IPS-18a (cell line): ENCODE measurements at regions not wholly inside any gene's neighbourhood (a gene's known extent, or its start where the extent isn't known, plus 50 kb on each side); places are given as distances from the start of the nearest gene placed in this dataset.
"Not testable (repeated sequence)": the region's sequence is repeated elsewhere in the genome, so short reads cannot be mapped to it uniquely, and the experiment has no call there.

Experiments
- H3K27ac ChIP-seq: one replicate; pipeline ENCODE4 v1.5.1; 2013; ENCODE audit warnings: low read length
- H3K27me3 ChIP-seq: one replicate; pipeline ENCODE4 v1.6.1; 2013; ENCODE audit warnings: mild to moderate bottlenecking, low read length; ENCODE audit not compliant: control insufficient read depth, insufficient read depth
- H3K36me3 ChIP-seq: one replicate; pipeline ENCODE4 v1.6.1; 2013; ENCODE audit warnings: low read depth, low read length; ENCODE audit not compliant: control insufficient read depth
- H3K4me1 ChIP-seq: one replicate; pipeline ENCODE4 v1.6.1; 2013; ENCODE audit warnings: low read depth, low read length; ENCODE audit not compliant: control insufficient read depth
- H3K4me3 ChIP-seq: one replicate; pipeline ENCODE4 v1.5.1; 2013; ENCODE audit warnings: low read length
- H3K9ac ChIP-seq: one replicate; pipeline ENCODE4 v1.6.1; 2013; ENCODE audit warnings: mild to moderate bottlenecking, low read length, moderate library complexity
- H3K9me3 ChIP-seq: one replicate; pipeline ENCODE4 v1.6.1; 2013; ENCODE audit warnings: low read depth, low read length; ENCODE audit not compliant: control insufficient read depth

GRCh38 chr7:84912537-84912936, 274.3 kb downstream of the SEMA3D start:
- H3K27me3 ChIP-seq = no peaks in the 10 kb centered on the region
- no peak overlapping the region for H3K4me3 ChIP-seq
- no peak overlapping the region for H3K9ac ChIP-seq
- peaks cover 25% of the 10 kb centered on the region for H3K4me1 ChIP-seq
- H3K27ac ChIP-seq = peak overlapping the region; percentile 74
- no peaks in the 10 kb centered on the region for H3K9me3 ChIP-seq
- no peaks in the 10 kb centered on the region for H3K36me3 ChIP-seq

DNA sequence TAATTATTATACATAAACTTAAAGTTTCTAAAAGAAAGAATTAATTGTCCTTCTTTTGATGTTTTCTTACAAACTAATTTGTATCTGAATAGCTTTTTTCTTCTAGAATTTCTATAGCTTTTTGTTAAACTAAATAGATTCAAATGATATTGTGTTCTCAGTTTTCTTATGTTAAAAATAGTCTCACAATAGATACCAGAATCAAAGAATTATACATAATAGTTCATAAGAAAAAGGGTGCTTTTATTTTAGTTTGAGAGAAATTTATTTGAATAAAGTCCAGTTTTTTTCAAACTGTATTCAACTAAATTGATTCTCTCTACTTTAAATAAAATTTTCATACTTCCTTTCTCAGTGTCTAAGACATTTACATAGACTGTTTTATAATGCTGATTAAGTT, 274.8 kb downstream of the SEMA3D start:
- Histone ChIP-seq H3K4me3 (no peak overlapping the region), H3K27me3 (no peaks in the 10 kb centered on the region), H3K9ac (no peak overlapping the region), H3K9me3 (no peaks in the 10 kb centered on the region), H3K36me3 (no peaks in the 10 kb centered on the region), H3K27ac (peak overlapping the region; percentile 74), H3K4me1 (peaks cover 25% of the 10 kb centered on the region)

DNA sequence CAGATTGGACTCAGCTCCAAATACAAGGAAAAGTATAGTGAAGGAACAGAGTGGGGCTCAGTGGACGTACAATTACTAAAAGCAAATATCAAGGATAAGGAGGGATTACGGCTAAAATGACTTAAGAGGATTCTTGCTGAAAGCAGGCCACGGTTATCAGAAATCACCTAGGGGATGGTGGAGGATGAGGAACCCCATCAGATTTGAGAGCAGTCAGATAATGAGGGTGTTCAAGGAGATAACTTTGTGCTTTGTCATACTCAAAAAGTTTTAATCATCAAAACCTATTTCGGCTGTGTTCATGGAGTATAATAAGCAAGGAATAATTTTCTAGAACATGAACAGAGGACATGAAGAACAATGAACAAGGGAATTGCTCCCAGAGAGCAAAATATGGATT, 275.8 kb downstream of the SEMA3D start:
- Histone ChIP-seq H3K27me3 (no peaks in the 10 kb centered on the region), H3K4me3 (no peak overlapping the region), H3K4me1 (peaks cover 25% of the 10 kb centered on the region), H3K9me3 (no peaks in the 10 kb centered on the region), H3K36me3 (no peaks in the 10 kb centered on the region), H3K9ac (no peak overlapping the region), H3K27ac (peak overlapping the region; percentile 59)

DNA sequence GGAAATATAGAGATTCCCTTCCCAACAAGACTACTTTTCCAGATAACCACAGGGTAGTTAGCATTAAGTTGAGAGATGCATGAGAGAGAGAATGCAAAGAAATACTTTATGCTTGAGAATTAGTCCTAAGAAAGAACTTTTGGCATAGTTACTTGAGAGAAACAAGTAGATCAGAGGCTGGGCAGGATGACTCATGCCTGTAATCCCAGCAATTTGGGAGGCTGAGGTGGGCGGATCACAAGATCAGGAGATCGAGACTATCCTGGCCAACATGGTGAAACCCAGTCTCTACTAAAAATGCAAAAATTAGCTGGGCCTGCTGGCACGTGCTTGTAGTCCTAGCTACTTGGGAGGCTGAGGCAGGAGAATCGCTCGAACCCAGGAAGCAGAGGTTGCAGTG, 276.5 kb downstream of the SEMA3D start:
- H3K36me3 ChIP-seq, H3K27me3 ChIP-seq, H3K9ac ChIP-seq, H3K9me3 ChIP-seq, H3K27ac ChIP-seq, H3K4me3 ChIP-seq: not testable (repeated sequence)
- peaks cover 25% of the 10 kb centered on the region for H3K4me1 ChIP-seq

- H3K9ac ChIP-seq = no peak overlapping the region
- peaks cover 20% of the 10 kb centered on the region for H3K4me1 ChIP-seq
- no peaks in the 10 kb centered on the region for H3K36me3 ChIP-seq
- H3K4me3 ChIP-seq = no peak overlapping the region
- H3K27me3 ChIP-seq = no peaks in the 10 kb centered on the region
- H3K9me3 ChIP-seq = no peaks in the 10 kb centered on the region
- H3K27ac ChIP-seq = no peak overlapping the region
Measured at GRCh38 chr7:84908196-84908793, 278.6 kb downstream of the SEMA3D start.

- Histone ChIP-seq H3K27ac (no peak overlapping the region), H3K4me3 (no peak overlapping the region), H3K9ac (no peak overlapping the region), H3K36me3 (no peaks in the 10 kb centered on the region), H3K9me3 (no peaks in the 10 kb centered on the region), H3K27me3 (no peaks in the 10 kb centered on the region), H3K4me1 (peaks cover 8% of the 10 kb centered on the region)
Measured at GRCh38 chr7:84906889-84907288, 280.0 kb downstream of the SEMA3D start.

- Histone ChIP-seq H3K27me3 (no peaks in the 10 kb centered on the region), H3K36me3 (no peaks in the 10 kb centered on the region), H3K9ac (no peak overlapping the region), H3K27ac (no peak overlapping the region), H3K4me3 (no peak overlapping the region), H3K4me1 (no peaks in the 10 kb centered on the region), H3K9me3 (no peaks in the 10 kb centered on the region)
Measured at GRCh38 chr7:84904561-84904960, 282.3 kb downstream of the SEMA3D start.

- no peak overlapping the region for H3K27ac ChIP-seq
- no peak overlapping the region for H3K4me3 ChIP-seq
- no peaks in the 10 kb centered on the region for H3K36me3 ChIP-seq
- H3K4me1 ChIP-seq = no peaks in the 10 kb centered on the region
- H3K9me3 ChIP-seq = no peaks in the 10 kb centered on the region
- no peak overlapping the region for H3K9ac ChIP-seq
- H3K27me3 ChIP-seq = no peaks in the 10 kb centered on the region
Measured at GRCh38 chr7:84901366-84901765, 285.5 kb downstream of the SEMA3D start.

DNA sequence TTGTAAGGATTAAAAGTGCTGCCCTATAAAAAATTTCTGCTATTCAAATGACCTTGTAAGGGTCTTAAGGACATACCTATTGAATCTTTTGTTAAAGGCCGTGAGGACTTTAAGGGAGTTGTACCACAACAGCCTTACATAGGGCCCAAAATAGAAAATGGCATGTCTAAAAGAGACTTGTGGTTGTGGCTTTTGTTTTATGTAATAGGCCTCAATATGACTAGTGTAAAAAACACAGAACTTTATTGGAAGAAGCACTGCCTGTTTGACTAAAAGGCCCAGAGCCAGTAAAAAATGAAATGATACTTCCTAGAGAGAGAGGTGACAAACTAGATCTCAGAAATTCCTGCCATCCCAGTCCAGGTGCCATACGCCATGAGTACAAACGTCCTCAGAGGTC, 286.6 kb downstream of the SEMA3D start:
- Histone ChIP-seq H3K9me3 (peaks cover 3% of the 10 kb centered on the region), H3K9ac (no peak overlapping the region), H3K36me3 (no peaks in the 10 kb centered on the region), H3K27ac (no peak overlapping the region), H3K4me3 (no peak overlapping the region), H3K27me3 (no peaks in the 10 kb centered on the region), H3K4me1 (no peaks in the 10 kb centered on the region)

DNA sequence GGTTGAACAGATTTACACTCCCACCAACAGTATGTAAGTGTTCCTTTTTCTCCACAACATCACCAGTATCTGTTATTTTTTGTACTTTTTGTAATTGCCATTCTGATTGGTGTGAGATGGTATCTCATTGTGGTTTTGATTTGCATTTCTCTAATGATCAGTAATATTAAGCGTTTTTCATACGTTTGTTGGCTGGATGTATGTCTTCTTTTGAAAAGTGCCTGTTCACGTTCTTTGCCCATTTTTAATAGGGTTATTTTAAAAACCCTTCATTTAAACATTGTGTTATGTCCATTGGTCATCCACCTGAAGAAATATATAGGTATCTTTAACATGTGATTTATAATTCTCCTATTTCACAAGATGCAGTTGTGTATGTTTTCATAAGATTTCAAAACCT, 291.3 kb downstream of the SEMA3D start:
- Histone ChIP-seq H3K4me3 (no peak overlapping the region), H3K9me3 (peaks cover 4% of the 10 kb centered on the region), H3K9ac (no peak overlapping the region), H3K27ac (no peak overlapping the region), H3K27me3 (no peaks in the 10 kb centered on the region), H3K36me3 (no peaks in the 10 kb centered on the region), H3K4me1 (no peaks in the 10 kb centered on the region)

DNA sequence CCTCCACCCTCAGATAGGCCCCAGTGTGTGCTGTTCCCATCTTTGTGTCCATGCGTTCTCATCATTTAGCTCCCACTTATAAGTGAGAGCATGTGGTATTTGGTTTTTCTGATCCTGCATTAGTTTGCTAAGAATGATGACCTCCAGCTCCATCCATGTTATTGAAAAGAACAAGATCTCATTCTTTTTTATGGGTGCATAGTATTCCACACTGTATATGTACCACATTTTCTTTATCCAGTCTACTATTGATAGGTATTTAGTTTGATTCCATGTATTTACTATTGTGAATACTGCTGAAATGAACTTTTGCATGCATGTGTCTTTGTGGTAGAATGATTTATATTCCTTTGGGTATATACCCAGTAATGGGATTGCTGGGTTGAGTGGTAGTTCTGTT, 303.3 kb downstream of the SEMA3D start:
- H3K36me3 ChIP-seq, H3K9ac ChIP-seq, H3K4me3 ChIP-seq, H3K9me3 ChIP-seq, H3K4me1 ChIP-seq, H3K27ac ChIP-seq, H3K27me3 ChIP-seq: not testable (repeated sequence)

GRCh38 chr7:84880326-84880997, 306.4 kb downstream of the SEMA3D start:
- not testable (repeated sequence) for H3K4me1 ChIP-seq, H3K27ac ChIP-seq, H3K4me3 ChIP-seq, H3K27me3 ChIP-seq, H3K9me3 ChIP-seq, H3K36me3 ChIP-seq, H3K9ac ChIP-seq
